ENCODE measurements at regions not wholly inside any gene's neighbourhood (a gene's known extent, or its start where the extent isn't known, plus 50 kb on each side); places are given as distances from the start of the nearest gene placed in this dataset.

- Histone ChIP-seq H3K27ac (ENCODE audit: low read depth in 1 of 2, low read length in 2 of 2) (no peak overlapping the region), H3K4me1 (ENCODE audit: insufficient read depth, low read length) (no peaks in the 10 kb centered on the region), H3K9me3 (ENCODE audit: control insufficient read depth in 1 of 2, insufficient read depth in 1 of 2, low read length in 2 of 2) (no peaks in the 10 kb centered on the region), H3K4me3 (ENCODE audit: low read length) (no peak overlapping the region), H3K27me3 (ENCODE audit: control insufficient read depth in 1 of 2, insufficient read depth in 2 of 2, low read length in 2 of 2) (no peaks in the 10 kb centered on the region), H3K36me3 (ENCODE audit: insufficient read depth, low read length) (no peaks in the 10 kb centered on the region)
- DNase-seq (no peak), ATAC-seq (ENCODE audit: poor library complexity) (no peak)
- Mint-ChIP-seq H3K27ac (no peak overlapping the region), H3K9me3 (peaks cover 2% of the 10 kb centered on the region), H3K4me3 (no peak overlapping the region), H3K27me3 (no peaks in the 10 kb centered on the region), H3K4me1 (ENCODE audit: low read depth) (no peaks in the 10 kb centered on the region), H3K36me3 (ENCODE audit: low read depth) (no peaks in the 10 kb centered on the region)
- POLR2A ChIA-PET = no interaction called here
- TF ChIP-seq CTCF (IDR thresholded peaks at IDR 0.05) = no peak
- intact Hi-C loops (cut with DNase I, micrococcal nuclease) = no loop called here
- CTCF ChIA-PET = no interaction called here
Measured at GRCh38 chr4:34309383-34309906, 1934.9 kb downstream of the ARAP2 start.

- H3K27ac Mint-ChIP-seq = no peak overlapping the region
Measured at GRCh38 chr4:34318773-34319172, 1925.5 kb downstream of the ARAP2 start.

GRCh38 chr4:34323549-34324320, 1920.6 kb downstream of the ARAP2 start:
- peaks cover 3% of the 10 kb centered on the region for H3K9me3 Mint-ChIP-seq
- no peak overlapping the region for H3K4me3 Mint-ChIP-seq
- H3K4me1 Mint-ChIP-seq (ENCODE audit: low read depth) = no peaks in the 10 kb centered on the region
- H3K27me3 ChIP-seq (ENCODE audit: control insufficient read depth in 1 of 2, insufficient read depth in 2 of 2, low read length in 2 of 2) = no peaks in the 10 kb centered on the region
- no peak overlapping the region for H3K4me3 ChIP-seq (ENCODE audit: low read length)
- no peak overlapping the region for H3K27ac Mint-ChIP-seq
- DNase-seq = no peak
- no peaks in the 10 kb centered on the region for H3K36me3 ChIP-seq (ENCODE audit: insufficient read depth, low read length)
- intact Hi-C loops (cut with DNase I, micrococcal nuclease) = no loop called here
- H3K36me3 Mint-ChIP-seq (ENCODE audit: low read depth) = no peaks in the 10 kb centered on the region
- H3K27me3 Mint-ChIP-seq = no peaks in the 10 kb centered on the region
- TF ChIP-seq CTCF (IDR thresholded peaks at IDR 0.05) = no peak
- H3K27ac ChIP-seq (ENCODE audit: low read depth in 1 of 2, low read length in 2 of 2) = no peak overlapping the region
- peaks cover 7 to 10% of the 10 kb centered on the region in 2 experiments for H3K9me3 ChIP-seq (ENCODE audit: control insufficient read depth in 1 of 2, insufficient read depth in 1 of 2, low read length in 2 of 2)
- ChIA-PET POLR2A (no interaction called here), CTCF (no interaction called here)
- ATAC-seq (ENCODE audit: poor library complexity) = no peak
- H3K4me1 ChIP-seq (ENCODE audit: insufficient read depth, low read length) = no peaks in the 10 kb centered on the region

More at GRCh38 chr4:34318773-34319172, 1925.5 kb downstream of the ARAP2 start:
- ChIA-PET CTCF (no interaction called here), POLR2A (no interaction called here)
- Histone ChIP-seq H3K27ac (ENCODE audit: low read depth in 1 of 2, low read length in 2 of 2) (no peak overlapping the region), H3K9me3 (ENCODE audit: control insufficient read depth in 1 of 2, insufficient read depth in 1 of 2, low read length in 2 of 2) (peaks cover 0 to 11% of the 10 kb centered on the region in 2 experiments), H3K4me3 (ENCODE audit: low read length) (no peak overlapping the region), H3K4me1 (ENCODE audit: insufficient read depth, low read length) (no peaks in the 10 kb centered on the region), H3K27me3 (ENCODE audit: control insufficient read depth in 1 of 2, insufficient read depth in 2 of 2, low read length in 2 of 2) (no peaks in the 10 kb centered on the region), H3K36me3 (ENCODE audit: insufficient read depth, low read length) (no peaks in the 10 kb centered on the region)
- no peaks in the 10 kb centered on the region for H3K4me1 Mint-ChIP-seq (ENCODE audit: low read depth)
- DNase-seq (no peak), ATAC-seq (ENCODE audit: poor library complexity) (no peak)
- TF ChIP-seq CTCF (IDR thresholded peaks at IDR 0.05) = no peak
- intact Hi-C loops (cut with DNase I, micrococcal nuclease) = no loop called here
- peaks cover 2% of the 10 kb centered on the region for H3K9me3 Mint-ChIP-seq
- H3K4me3 Mint-ChIP-seq = no peak overlapping the region
- H3K36me3 Mint-ChIP-seq (ENCODE audit: low read depth) = no peaks in the 10 kb centered on the region
- no peaks in the 10 kb centered on the region for H3K27me3 Mint-ChIP-seq
